A549 (cell line): ENCODE measurements at regions not wholly inside any gene's neighbourhood (a gene's known extent, or its start where the extent isn't known, plus 50 kb on each side); places are given as distances from the start of the nearest gene placed in this dataset.

ENCODE experiments used
- ATAC-seq, 2 experiments: fragments of 200-7000 bp in 1 of 2; fragments of >200 bp in 1 of 2; cut with Nextera tagmentation in 1 of 2; cut with Tn5 transposase in 1 of 2; 3 replicates each; pipeline versions ENCODE4 v1.8.0 to v1.9.1; 2018 to 2020; ENCODE audit warnings: mild to moderate bottlenecking in 1 of 2, moderate library complexity in 1 of 2
- CTCF ChIA-PET: fragments of 300-600 bp; sonication (Branson Sonifier 250); formaldehyde crosslinking; extraction: SDS; loops from one replicate; lab custom pipeline; 2021; ENCODE audit warnings: antibody characterized with exemption, inconsistent platforms; lab: Yijun Ruan, JAX
- POLR2A ChIA-PET: fragments of 350-600 bp; formaldehyde crosslinking; extraction: SDS; loops from one replicate; lab custom pipeline; 2021; ENCODE audit warnings: antibody characterized with exemption, inconsistent platforms; lab: Yijun Ruan, JAX
- DNase-seq, 2 experiments: peaks; one replicate each; pipeline versions ENCODE4 v3.0.0 to v3.0.0-alpha.2; 2011 to 2016; ENCODE audit warnings: low read depth in 1 of 2, low spot score in 1 of 2
- FAIRE-seq: peaks from 2 replicates; lab custom pipeline; 2011; peaks lifted over from hg19 to GRCh38; lab: Jason Lieb, UNC
- H3K27ac ChIP-seq, 2 experiments: fragments of >200 bp; sonication (Bioruptor Twin); formaldehyde crosslinking; 3 replicates each; pipeline ENCODE4 v1.5.1; 2016 to 2017
- H3K4me1 ChIP-seq: fragments of >200 bp; sonication (Bioruptor Twin); formaldehyde crosslinking; 3 replicates; pipeline ENCODE4 v1.6.1; 2016
- H3K4me2 ChIP-seq: fragments of >200 bp; sonication (Bioruptor Twin); formaldehyde crosslinking; 3 replicates; pipeline ENCODE4 v1.6.1; 2016
- H3K4me3 ChIP-seq: fragments of >200 bp; sonication (Bioruptor Twin); formaldehyde crosslinking; 3 replicates; pipeline ENCODE4 v1.5.1; 2016
- H3K9me3 ChIP-seq: fragments of >200 bp; sonication (Bioruptor Twin); formaldehyde crosslinking; 3 replicates; pipeline ENCODE4 v1.6.1; 2016
- BHLHE40 ChIP-seq: IDR thresholded peaks from 2 replicates; pipeline ENCODE4 v1.6.1; 2012; ENCODE audit warnings: low read depth, low read length, inconsistent platforms
- CEBPB ChIP-seq, 2 experiments: fragments of >200 bp in 1 of 2; sonication (Bioruptor Twin) in 1 of 2; formaldehyde crosslinking in 1 of 2; IDR thresholded peaks; 2 replicates each; pipeline ENCODE4 v1.6.1; 2012 to 2016
- EHMT2 ChIP-seq: fragments of 200-600 bp; sonication (generic); IDR thresholded peaks from 2 replicates; pipeline ENCODE4 v1.6.1; 2016; ENCODE audit warnings: antibody characterized with exemption, low read depth, mild to moderate bottlenecking, moderate library complexity
- ESRRA ChIP-seq: fragments of 150-350 bp; IDR thresholded peaks from 2 replicates; pipeline ENCODE4 v1.6.1; 2014; ENCODE audit warnings: mild to moderate bottlenecking, low read length, borderline replicate concordance
- FOSB ChIP-seq: fragments of 250-450 bp; sonication (Bioruptor Pico); IDR thresholded peaks from 2 replicates; pipeline ENCODE4 v1.5.0; 2020; ENCODE audit warnings: mild to moderate bottlenecking, moderate library complexity
- HEYL ChIP-seq: fragments of 250-450 bp; sonication (Bioruptor Pico); IDR thresholded peaks from 2 replicates; pipeline ENCODE4 v1.8.0; 2021; ENCODE audit warnings: mild to moderate bottlenecking, moderate library complexity
- KDM1A ChIP-seq: fragments of 200-600 bp; sonication (generic); IDR thresholded peaks from 2 replicates; pipeline ENCODE4 v1.6.1; 2016; ENCODE audit warnings: low read depth, mild to moderate bottlenecking
- KDM5A ChIP-seq: fragments of 200-600 bp; sonication (generic); IDR thresholded peaks from 2 replicates; pipeline ENCODE4 v1.6.1; 2016; ENCODE audit warnings: antibody characterized with exemption, mild to moderate bottlenecking
- MAFK ChIP-seq: fragments of 450-650 bp; IDR thresholded peaks from 2 replicates; pipeline ENCODE4 v1.6.1; 2014; ENCODE audit not compliant: partially characterized antibody
- MAZ ChIP-seq: fragments of 150-350 bp; IDR thresholded peaks from 2 replicates; pipeline ENCODE4 v1.6.1; 2014; ENCODE audit warnings: antibody characterized with exemption, low read depth, low read length, borderline replicate concordance
- NPAS2 ChIP-seq: fragments of 250-450 bp; sonication (Bioruptor Pico); IDR thresholded peaks from 2 replicates; pipeline ENCODE4 v1.8.0; 2022; ENCODE audit warnings: mild to moderate bottlenecking, moderate library complexity, borderline replicate concordance
- PHF8 ChIP-seq: fragments of 200-600 bp; sonication (generic); IDR thresholded peaks from 2 replicates; pipeline ENCODE4 v1.6.1; 2016; ENCODE audit warnings: low read depth, mild to moderate bottlenecking, antibody characterized with exemption, moderate library complexity, borderline replicate concordance
- POLR2A ChIP-seq: IDR thresholded peaks from 2 replicates; pipeline ENCODE4 v1.6.1; 2012; ENCODE audit warnings: mild to moderate bottlenecking, low read length
- REST ChIP-seq: fragments of 200-600 bp; sonication (generic); IDR thresholded peaks from 2 replicates; pipeline ENCODE4 v1.6.1; 2016; ENCODE audit warnings: antibody characterized with exemption, mild to moderate bottlenecking, moderate library complexity
- RFX5 ChIP-seq: fragments of 450-650 bp; IDR thresholded peaks from 2 replicates; pipeline ENCODE4 v1.7.1; 2014; ENCODE audit warnings: antibody characterized with exemption, mild to moderate bottlenecking, moderate library complexity
- SMC3 ChIP-seq: fragments of >200 bp; sonication (Bioruptor Twin); formaldehyde crosslinking; IDR thresholded peaks from 3 replicates; pipeline ENCODE4 v1.6.1; 2018; ENCODE audit warnings: inconsistent platforms
- ZC3H11A ChIP-seq: fragments of 450-650 bp; IDR thresholded peaks from 2 replicates; pipeline ENCODE4 v1.6.1; 2014; ENCODE audit warnings: antibody characterized with exemption, mild to moderate bottlenecking
- ZFP36 ChIP-seq: fragments of 450-650 bp; IDR thresholded peaks from 2 replicates; pipeline ENCODE4 v1.6.1; 2014; ENCODE audit warnings: borderline replicate concordance; ENCODE audit not compliant: partially characterized antibody
- ZNF302 ChIP-seq: fragments of 250-450 bp; sonication (Bioruptor Pico); IDR thresholded peaks from 2 replicates; pipeline ENCODE4 v1.9.0; 2021; ENCODE audit warnings: inconsistent platforms, mild to moderate bottlenecking, moderate library complexity
- ZSCAN20 ChIP-seq: fragments of 250-450 bp; sonication (Bioruptor Pico); IDR thresholded peaks from 2 replicates; pipeline ENCODE4 v1.8.0; 2022; ENCODE audit warnings: mild to moderate bottlenecking, moderate library complexity
- WGBS: methylation state at CpG from one replicate; pipeline ENCODE4 v1.1.6; 2017; ENCODE audit errors: missing lambda C conversion rate; 5-methylcytosine and 5-hydroxymethylcytosine counted together

- Histone ChIP-seq H3K9me3 (no peaks in the 10 kb centered on the region), H3K4me3 (no peak overlapping the region), H3K4me2 (no peak overlapping the region), H3K27ac (no peak overlapping the region), H3K4me1 (no peaks in the 10 kb centered on the region)
- CTCF ChIA-PET, result interaction anchor here (1.5 kb wide), 1 partner anchor 13 kb away, joined by 7 read pairs; no protein-coding TSS in a partner anchor
- no peak for ATAC-seq
- 28% methylated on average over 4 of the region's 4 CpGs for WGBS
- DNase-seq, result no peak
- POLR2A ChIA-PET, result no interaction called here
- FAIRE-seq, result no peak
- no peak for TF ChIP-seq EHMT2
- no peak for TF ChIP-seq SMC3
- no peak for TF ChIP-seq ZFP36
- no peak for TF ChIP-seq ZSCAN20 (CRISPR knock-in tag)
Observed at GRCh38 chr3:111285694-111286093, 214.1 kb downstream of the NECTIN3 start.

GRCh38 chr3:111286746-111287145 is 215.1 kb downstream of the NECTIN3 start:
- POLR2A ChIA-PET, result no interaction called here
- FAIRE-seq (no peak), DNase-seq (no peak), ATAC-seq (no peak)
- CTCF ChIA-PET, result no interaction called here
- no peak overlapping the region for H3K4me3 ChIP-seq
- H3K4me1 ChIP-seq, result no peaks in the 10 kb centered on the region
- no peak overlapping the region for H3K4me2 ChIP-seq
- no peak overlapping the region for H3K27ac ChIP-seq
- H3K9me3 ChIP-seq, result no peaks in the 10 kb centered on the region
- WGBS, result 44% methylated on average over 2 of the region's 2 CpGs
- TF ChIP-seq ESRRA, result no peak
- no peak for TF ChIP-seq FOSB (CRISPR knock-in tag)
- TF ChIP-seq MAFK, result peak; percentile 97
- TF ChIP-seq ZNF302, result no peak

GRCh38 chr3:111292117-111292516 is 220.5 kb downstream of the NECTIN3 start:
- H3K4me3 ChIP-seq, result no peak overlapping the region
- 44% methylated on average over 2 of the region's 2 CpGs for WGBS
- FAIRE-seq, result no peak
- TF ChIP-seq MAZ (no peak), NPAS2 (CRISPR knock-in tag) (no peak), HEYL (CRISPR knock-in tag) (no peak), ZSCAN20 (CRISPR knock-in tag) (no peak), POLR2A (no peak), KDM1A (no peak), ZC3H11A (no peak), REST (no peak), KDM5A (no peak), CEBPB (IDR thresholded peaks at IDR 0.05) (no peak), PHF8 (no peak), FOSB (CRISPR knock-in tag) (no peak), RFX5 (no peak), BHLHE40 (no peak)
- H3K27ac ChIP-seq, result no peak overlapping the region
- no peak overlapping the region for H3K4me2 ChIP-seq
- H3K4me1 ChIP-seq, result no peaks in the 10 kb centered on the region
- ChIA-PET POLR2A (no interaction called here), CTCF (interaction anchor here (1.5 to 1.7 kb wide), 2 partner anchors 15 to 248 kb away, joined by 4 read pairs; no protein-coding TSS in a partner anchor)
- no peak for DNase-seq
- no peak for ATAC-seq
- H3K9me3 ChIP-seq, result no peaks in the 10 kb centered on the region
